Mesendoderm (in vitro differentiated cells): ENCODE measurements at regions not wholly inside any gene's neighbourhood (a gene's known extent, or its start where the extent isn't known, plus 50 kb on each side); places are given as distances from the start of the nearest gene placed in this dataset.

ENCODE experiments used
- DNase-seq: peaks from one replicate; pipeline ENCODE4 v3.0.0; 2013
- H2AK5ac ChIP-seq: 2 replicates; pipeline ENCODE4 v1.6.1; 2013; ENCODE audit warnings: low read length, inconsistent platforms
- H2BK120ac ChIP-seq: 2 replicates; pipeline ENCODE4 v1.6.1; 2013; ENCODE audit warnings: low read depth, mild to moderate bottlenecking, low read length, moderate library complexity, mixed read lengths
- H2BK15ac ChIP-seq: replicated peaks from 2 replicates; pipeline ENCODE4 v1.6.1; 2013; ENCODE audit warnings: low read depth, mild to moderate bottlenecking, moderate library complexity
- H2BK5ac ChIP-seq: 2 replicates; pipeline ENCODE4 v1.6.1; 2013; ENCODE audit warnings: low read length, inconsistent platforms
- H3K18ac ChIP-seq: 2 replicates; pipeline ENCODE4 v1.6.1; 2013; ENCODE audit warnings: mild to moderate bottlenecking, low read length, mixed read lengths
- H3K23ac ChIP-seq: one replicate; pipeline ENCODE4 v1.6.1; 2013; ENCODE audit warnings: low read length
- H3K27ac ChIP-seq: 2 replicates; pipeline ENCODE4 v1.5.1; 2013; ENCODE audit warnings: low read depth, mild to moderate bottlenecking, inconsistent platforms, low read length, moderate library complexity
- H3K27me3 ChIP-seq: 2 replicates; pipeline ENCODE4 v1.6.1; 2013; ENCODE audit warnings: low read length, control low read depth, mild to moderate bottlenecking, inconsistent platforms; ENCODE audit not compliant: insufficient read depth, poor library complexity
- H3K36me3 ChIP-seq: 2 replicates; pipeline ENCODE4 v1.6.1; 2013; ENCODE audit warnings: low read length, inconsistent platforms; ENCODE audit not compliant: control insufficient read depth, insufficient read depth
- H3K4ac ChIP-seq: one replicate; pipeline ENCODE4 v1.6.1; 2013; ENCODE audit warnings: low read depth, mild to moderate bottlenecking, low read length, moderate library complexity
- H3K4me1 ChIP-seq: 2 replicates; pipeline ENCODE4 v1.6.1; 2013; ENCODE audit warnings: low read depth, low read length, inconsistent platforms; ENCODE audit not compliant: control insufficient read depth
- H3K4me2 ChIP-seq: 2 replicates; pipeline ENCODE4 v1.6.1; 2013; ENCODE audit warnings: low read length
- H3K4me3 ChIP-seq: 2 replicates; pipeline ENCODE4 v1.5.1; 2013; ENCODE audit warnings: mild to moderate bottlenecking, low read length
- H3K56ac ChIP-seq: one replicate; pipeline ENCODE4 v1.6.1; 2013; ENCODE audit warnings: low read length
- H3K79me1 ChIP-seq: 2 replicates; pipeline ENCODE4 v1.6.1; 2013; ENCODE audit warnings: low read length, inconsistent platforms
- H3K79me2 ChIP-seq: 2 replicates; pipeline ENCODE4 v1.6.1; 2013; ENCODE audit warnings: mild to moderate bottlenecking, low read length; ENCODE audit not compliant: control insufficient read depth, insufficient read depth
- H3K9ac ChIP-seq: 2 replicates; pipeline ENCODE4 v1.6.1; 2013; ENCODE audit warnings: low read length, inconsistent platforms
- H4K5ac ChIP-seq: one replicate; pipeline ENCODE4 v1.6.1; 2013; ENCODE audit warnings: low read length
- H4K8ac ChIP-seq: one replicate; pipeline ENCODE4 v1.6.1; 2013; ENCODE audit warnings: low read depth, mild to moderate bottlenecking, control low read depth, low read length, moderate library complexity
- WGBS: extraction: QIAGEN DNeasy Blood & Tissue Kit; methylation state at CpG from one replicate; pipeline ENCODE4 v1.1.7; 2013; ENCODE audit warnings: low lambda C conversion rate, missing lambda C conversion rate; ENCODE audit not compliant: insufficient coverage; ENCODE audit errors: extremely low coverage; 5-methylcytosine and 5-hydroxymethylcytosine counted together

DNA sequence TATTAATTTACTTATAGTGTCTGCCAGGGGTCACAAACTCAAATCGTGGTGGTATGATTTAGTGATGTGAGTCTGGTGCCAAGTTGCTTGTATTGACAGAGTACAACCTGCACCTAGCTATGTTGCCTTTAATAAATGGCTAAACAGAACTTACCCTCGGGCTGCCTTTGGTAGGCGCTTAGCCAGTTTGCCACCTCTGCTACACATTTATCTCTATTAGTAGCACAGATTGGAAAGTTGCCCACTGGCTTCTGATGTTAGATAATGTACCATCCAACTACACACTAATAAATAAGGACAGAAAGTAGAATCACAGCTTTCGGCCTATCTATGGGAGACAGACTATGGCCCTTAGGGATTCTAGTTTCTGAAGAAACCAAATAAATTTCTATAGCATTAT, 368.4 kb downstream of the MAN2A1 start:
- Histone ChIP-seq H3K18ac (no peak overlapping the region), H2BK120ac (no peak overlapping the region), H3K79me1 (no peaks in the 10 kb centered on the region), H2BK15ac (no peak overlapping the region), H3K9ac (no peak overlapping the region), H3K23ac (no peak overlapping the region), H3K27ac (no peak overlapping the region), H3K36me3 (no peaks in the 10 kb centered on the region), H3K4me2 (no peak overlapping the region), H2AK5ac (no peak overlapping the region), H3K4me1 (no peaks in the 10 kb centered on the region), H4K8ac (no peak overlapping the region), H3K4ac (no peak overlapping the region), H2BK5ac (no peak overlapping the region), H3K56ac (no peak overlapping the region), H3K4me3 (no peak overlapping the region), H3K27me3 (no peaks in the 10 kb centered on the region), H3K79me2 (no peaks in the 10 kb centered on the region), H4K5ac (no peak overlapping the region)
- no CpG with 5 or more reads among the region's 4 CpGs for WGBS
- no peak for DNase-seq

DNA sequence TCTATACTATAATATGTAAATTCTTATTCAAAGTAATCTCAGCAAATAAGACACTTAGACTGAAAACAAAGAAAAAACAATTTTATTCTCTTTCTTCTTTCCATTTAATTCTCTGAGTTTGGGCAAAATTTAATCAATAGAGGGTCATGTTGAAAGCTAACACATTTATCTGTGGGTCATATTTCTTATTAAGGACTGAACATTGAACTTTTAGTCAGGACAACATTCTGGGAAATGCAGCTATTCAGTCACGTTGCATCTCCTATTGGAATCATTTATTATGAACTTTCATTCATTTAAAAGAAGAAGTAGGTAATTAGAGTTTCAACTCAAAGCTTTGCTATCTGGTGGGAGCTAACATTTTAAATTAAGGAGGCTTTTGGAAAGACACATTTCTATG, 372.5 kb downstream of the MAN2A1 start:
- Histone ChIP-seq H3K4me2 (no peak overlapping the region), H3K4me1 (no peaks in the 10 kb centered on the region), H3K27me3 (no peaks in the 10 kb centered on the region), H3K4ac (no peak overlapping the region), H3K27ac (no peak overlapping the region), H3K23ac (no peak overlapping the region), H3K4me3 (no peak overlapping the region), H3K79me1 (no peaks in the 10 kb centered on the region), H4K8ac (no peak overlapping the region), H3K56ac (no peak overlapping the region), H3K9ac (no peak overlapping the region), H2AK5ac (no peak overlapping the region), H3K18ac (no peak overlapping the region), H2BK5ac (no peak overlapping the region), H3K36me3 (no peaks in the 10 kb centered on the region), H2BK120ac (no peak overlapping the region), H3K79me2 (no peaks in the 10 kb centered on the region), H4K5ac (no peak overlapping the region), H2BK15ac (no peak overlapping the region)
- DNase-seq: no peak
- no CpG with 5 or more reads among the region's 1 CpG for WGBS

DNA sequence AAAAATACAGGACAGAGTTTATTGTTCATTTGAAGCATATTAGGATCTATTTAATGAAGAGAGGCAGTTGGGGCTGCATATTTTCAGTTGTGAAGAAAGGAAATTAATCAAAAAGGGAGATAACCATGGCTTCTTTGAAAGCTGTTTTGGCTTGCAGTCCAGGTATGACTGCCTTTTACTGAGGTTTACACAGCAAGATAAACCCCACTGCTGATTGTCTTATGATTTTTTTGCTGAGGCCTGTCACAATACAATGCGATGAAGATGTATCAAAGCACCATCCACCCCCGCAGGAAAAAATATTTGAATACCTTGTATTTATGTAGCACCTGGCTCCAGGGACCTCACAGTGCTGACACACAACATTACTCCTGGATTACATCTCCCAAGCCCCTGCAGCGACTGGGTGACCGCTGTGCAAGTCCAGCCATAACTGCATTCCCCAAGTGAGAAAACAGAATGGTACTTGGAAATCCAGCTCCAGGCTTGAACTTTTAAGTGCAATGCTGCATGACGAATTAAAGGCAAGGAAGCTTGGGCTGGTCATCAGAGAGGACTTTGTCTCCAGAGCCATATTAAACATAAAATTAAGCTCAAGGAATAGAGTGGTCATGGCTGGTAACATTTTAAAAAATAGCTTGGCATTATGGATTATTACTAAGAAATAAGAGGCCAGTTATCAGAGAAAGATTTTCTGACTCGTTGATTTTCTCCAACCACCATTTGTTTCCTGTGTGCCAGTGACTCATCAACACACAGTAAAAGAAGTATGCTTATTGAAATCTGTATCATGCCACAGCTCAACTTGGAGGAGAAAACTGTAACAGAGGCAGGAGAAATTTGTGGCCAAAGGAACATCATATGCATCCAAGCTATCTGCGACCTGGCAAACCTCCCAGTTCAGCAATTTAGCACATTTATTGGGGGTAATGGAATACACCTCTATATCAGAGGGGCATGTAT, 374.2 kb downstream of the MAN2A1 start:
- Histone ChIP-seq H3K4me1 (no peaks in the 10 kb centered on the region), H2BK15ac (no peak overlapping the region), H4K8ac (no peak overlapping the region), H3K56ac (no peak overlapping the region), H3K36me3 (no peaks in the 10 kb centered on the region), H3K23ac (no peak overlapping the region), H3K4ac (no peak overlapping the region), H3K27me3 (no peaks in the 10 kb centered on the region), H3K79me1 (no peaks in the 10 kb centered on the region), H3K79me2 (no peaks in the 10 kb centered on the region), H3K27ac (no peak overlapping the region), H2BK120ac (no peak overlapping the region), H2BK5ac (no peak overlapping the region), H2AK5ac (no peak overlapping the region), H3K4me3 (no peak overlapping the region), H3K4me2 (no peak overlapping the region), H3K9ac (no peak overlapping the region), H3K18ac (no peak overlapping the region), H4K5ac (no peak overlapping the region)
- no CpG with 5 or more reads among the region's 7 CpGs for WGBS
- no peak for DNase-seq

DNA sequence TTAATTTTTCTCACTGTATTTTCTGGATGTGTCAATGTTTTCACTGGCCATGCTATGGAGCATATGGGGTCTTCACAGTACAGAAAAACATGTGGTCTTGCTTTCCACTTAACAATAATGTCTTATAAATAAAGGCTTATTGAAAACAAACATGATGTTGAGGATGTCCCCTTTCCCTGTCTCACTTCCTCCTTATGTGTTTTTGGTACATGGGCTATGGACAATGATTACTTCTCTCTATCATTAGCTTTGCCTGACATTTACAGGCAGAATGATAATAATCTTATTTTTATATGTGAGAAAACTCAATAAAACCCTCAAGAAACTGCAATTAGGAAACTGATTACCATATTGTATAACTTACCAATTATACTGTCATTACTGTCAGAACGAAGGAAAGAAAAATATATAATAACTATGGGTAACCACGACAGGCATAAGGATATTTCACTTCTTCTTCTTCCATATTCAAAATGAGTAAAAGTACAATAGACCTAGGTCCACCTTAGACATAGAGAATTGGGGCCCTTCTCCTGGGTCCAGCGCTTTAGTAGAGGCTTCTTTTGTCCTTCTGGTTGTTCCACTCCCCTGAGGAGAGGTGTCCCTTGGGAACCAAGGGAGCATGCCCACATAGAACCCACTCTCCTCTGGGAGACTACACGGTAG, 375.0 kb downstream of the MAN2A1 start:
- no peak overlapping the region for H3K4ac ChIP-seq
- H3K23ac ChIP-seq: no peak overlapping the region
- no peak overlapping the region for H2BK15ac ChIP-seq
- H3K36me3 ChIP-seq: no peaks in the 10 kb centered on the region
- H2BK5ac ChIP-seq: no peak overlapping the region
- H3K56ac ChIP-seq: no peak overlapping the region
- DNase-seq: no peak
- no peak overlapping the region for H2BK120ac ChIP-seq
- H3K4me1 ChIP-seq: no peaks in the 10 kb centered on the region
- no peaks in the 10 kb centered on the region for H3K79me1 ChIP-seq
- H3K79me2 ChIP-seq: no peaks in the 10 kb centered on the region
- no peak overlapping the region for H3K4me2 ChIP-seq
- no CpG with 5 or more reads among the region's 4 CpGs for WGBS
- H3K27ac ChIP-seq: no peak overlapping the region
- no peak overlapping the region for H2AK5ac ChIP-seq
- H4K5ac ChIP-seq: no peak overlapping the region
- H3K27me3 ChIP-seq: no peaks in the 10 kb centered on the region
- no peak overlapping the region for H3K9ac ChIP-seq
- no peak overlapping the region for H3K18ac ChIP-seq
- H4K8ac ChIP-seq: no peak overlapping the region
- no peak overlapping the region for H3K4me3 ChIP-seq

DNA sequence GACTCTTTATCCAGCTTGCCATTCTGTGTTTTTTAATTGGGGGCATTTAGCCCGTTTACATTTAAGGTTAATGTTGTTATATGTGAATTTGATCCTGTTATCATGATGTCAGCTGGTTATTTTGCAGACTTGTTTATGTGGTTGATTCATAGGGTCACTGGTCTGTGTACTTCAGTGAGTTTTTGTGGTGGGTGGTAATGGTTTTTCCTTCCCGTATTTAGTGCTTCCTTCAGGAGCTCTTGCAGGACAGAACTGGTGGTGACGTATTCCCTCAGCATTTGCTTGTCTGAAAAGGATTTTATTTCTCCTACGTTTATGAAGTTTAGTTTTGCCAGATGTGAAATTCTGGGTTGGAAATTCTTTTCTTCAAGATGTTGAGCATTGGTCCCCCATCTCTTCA, 381.1 kb downstream of the MAN2A1 start:
- no peaks in the 10 kb centered on the region for H3K79me1 ChIP-seq
- no peak overlapping the region for H4K8ac ChIP-seq
- no peak overlapping the region for H2AK5ac ChIP-seq
- DNase-seq: no peak
- H3K36me3 ChIP-seq: no peaks in the 10 kb centered on the region
- no peak overlapping the region for H3K23ac ChIP-seq
- no CpG with 5 or more reads among the region's 4 CpGs for WGBS
- H3K4ac ChIP-seq: no peak overlapping the region
- no peak overlapping the region for H3K18ac ChIP-seq
- H3K27me3 ChIP-seq: no peaks in the 10 kb centered on the region
- H3K9ac ChIP-seq: no peak overlapping the region
- H2BK120ac ChIP-seq: no peak overlapping the region
- H3K56ac ChIP-seq: no peak overlapping the region
- H3K79me2 ChIP-seq: no peaks in the 10 kb centered on the region
- H3K4me3 ChIP-seq: no peak overlapping the region
- H3K4me1 ChIP-seq: no peaks in the 10 kb centered on the region
- H3K4me2 ChIP-seq: no peak overlapping the region
- no peak overlapping the region for H3K27ac ChIP-seq
- no peak overlapping the region for H2BK15ac ChIP-seq
- H4K5ac ChIP-seq: no peak overlapping the region
- H2BK5ac ChIP-seq: no peak overlapping the region
